H9 (cell line): ENCODE measurements at regions not wholly inside any gene's neighbourhood (a gene's known extent, or its start where the extent isn't known, plus 50 kb on each side); places are given as distances from the start of the nearest gene placed in this dataset.

ENCODE experiments used
- DNase-seq: peaks from one replicate; pipeline ENCODE4 v3.0.0-alpha.2; 2017
- H2AFZ ChIP-seq: one replicate; pipeline ENCODE4 v1.6.1; 2013; ENCODE audit warnings: mild to moderate bottlenecking, low read length, control low read depth, moderate library complexity
- H2AK5ac ChIP-seq: 2 replicates; pipeline ENCODE4 v1.6.1; 2013; ENCODE audit warnings: low read length, control low read depth, mixed read lengths; ENCODE audit not compliant: insufficient read length
- H2BK120ac ChIP-seq: one replicate; pipeline ENCODE4 v1.6.1; 2013; ENCODE audit warnings: low read depth, mild to moderate bottlenecking, low read length, control low read depth, inconsistent platforms; ENCODE audit not compliant: poor library complexity, severe bottlenecking
- H2BK12ac ChIP-seq: 2 replicates; pipeline ENCODE4 v1.6.1; 2013; ENCODE audit warnings: low read length, control low read depth, mixed read lengths, low read depth; ENCODE audit not compliant: insufficient read length
- H2BK15ac ChIP-seq: 2 replicates; pipeline ENCODE4 v1.6.1; 2013; ENCODE audit warnings: low read depth, low read length, control low read depth
- H2BK20ac ChIP-seq: one replicate; pipeline ENCODE4 v1.6.1; 2013; ENCODE audit warnings: low read depth, mild to moderate bottlenecking, low read length, control low read depth, inconsistent platforms; ENCODE audit not compliant: poor library complexity, severe bottlenecking
- H2BK5ac ChIP-seq: 2 replicates; pipeline ENCODE4 v1.6.1; 2013; ENCODE audit warnings: low read length, control low read depth, mixed read lengths; ENCODE audit not compliant: insufficient read length
- H3K14ac ChIP-seq: 2 replicates; pipeline ENCODE4 v1.6.1; 2013; ENCODE audit warnings: low read length, control low read depth; ENCODE audit not compliant: insufficient read depth
- H3K18ac ChIP-seq: 2 replicates; pipeline ENCODE4 v1.6.1; 2013; ENCODE audit warnings: low read depth, mild to moderate bottlenecking, mixed read lengths, low read length, control low read depth; ENCODE audit not compliant: insufficient read length
- H3K23ac ChIP-seq: 2 replicates; pipeline ENCODE4 v1.6.1; 2013; ENCODE audit warnings: low read length, control low read depth, mixed read lengths, low read depth; ENCODE audit not compliant: insufficient read length
- H3K23me2 ChIP-seq: 2 replicates; pipeline ENCODE4 v1.6.1; 2013; ENCODE audit warnings: low read depth, mild to moderate bottlenecking, mixed read lengths, low read length, control low read depth; ENCODE audit not compliant: insufficient read length, poor library complexity, severe bottlenecking
- H3K27ac ChIP-seq: 2 replicates; pipeline ENCODE4 v1.5.1; 2013; ENCODE audit warnings: low read length, control low read depth, mixed read lengths, low read depth; ENCODE audit not compliant: insufficient read length
- H3K27me3 ChIP-seq: 2 replicates; pipeline ENCODE4 v1.6.1; 2013; ENCODE audit warnings: low read length, control low read depth, inconsistent platforms; ENCODE audit not compliant: insufficient read depth
- H3K4ac ChIP-seq: 2 replicates; pipeline ENCODE4 v1.6.1; 2013; ENCODE audit warnings: low read depth, mild to moderate bottlenecking, control low read depth, inconsistent platforms, low read length, moderate library complexity
- H3K4me1 ChIP-seq: 2 replicates; pipeline ENCODE4 v1.6.1; 2013; ENCODE audit warnings: low read length, control low read depth, inconsistent platforms; ENCODE audit not compliant: insufficient read depth
- H3K4me2 ChIP-seq: 2 replicates; pipeline ENCODE4 v1.6.1; 2013; ENCODE audit warnings: low read length, control low read depth, mixed read lengths; ENCODE audit not compliant: insufficient read length, insufficient read depth
- H3K56ac ChIP-seq: 2 replicates; pipeline ENCODE4 v1.6.1; 2013; ENCODE audit warnings: low read depth, mild to moderate bottlenecking, mixed read lengths, low read length, control low read depth; ENCODE audit not compliant: insufficient read length
- H3K79me1 ChIP-seq: 2 replicates; pipeline ENCODE4 v1.6.1; 2013; ENCODE audit warnings: low read depth, mild to moderate bottlenecking, moderate library complexity, low read length, control low read depth, inconsistent platforms; ENCODE audit not compliant: insufficient read depth, poor library complexity, severe bottlenecking
- H3K79me2 ChIP-seq: 2 replicates; pipeline ENCODE4 v1.6.1; 2013; ENCODE audit warnings: low read length, control low read depth, inconsistent platforms; ENCODE audit not compliant: insufficient read depth
- H3K9ac ChIP-seq: 2 replicates; pipeline ENCODE4 v1.6.1; 2013; ENCODE audit warnings: low read length, control low read depth, mixed read lengths; ENCODE audit not compliant: insufficient read length; ENCODE audit errors: extremely low read depth
- H3K9me3 ChIP-seq: one replicate; pipeline ENCODE4 v1.6.1; 2013; ENCODE audit warnings: low read depth, low read length, inconsistent platforms; ENCODE audit not compliant: control insufficient read depth
- H3T11ph ChIP-seq: one replicate; pipeline ENCODE4 v1.6.1; 2013; ENCODE audit warnings: mild to moderate bottlenecking, low read length, control low read depth, inconsistent platforms
- H4K20me1 ChIP-seq: one replicate; pipeline ENCODE4 v1.6.1; 2013; ENCODE audit not compliant: control insufficient read depth, insufficient read length, insufficient read depth
- H4K5ac ChIP-seq: 2 replicates; pipeline ENCODE4 v1.6.1; 2013; ENCODE audit warnings: low read depth, mild to moderate bottlenecking, mixed read lengths, low read length, control low read depth; ENCODE audit not compliant: insufficient read length
- H4K8ac ChIP-seq: replicated peaks from 2 replicates; pipeline ENCODE4 v1.6.1; 2013; ENCODE audit warnings: low read length, control low read depth, mixed read lengths, low read depth; ENCODE audit not compliant: insufficient read length
- H4K91ac ChIP-seq: 2 replicates; pipeline ENCODE4 v1.6.1; 2013; ENCODE audit warnings: low read depth, mild to moderate bottlenecking, moderate library complexity, mixed read lengths, low read length, control low read depth; ENCODE audit not compliant: insufficient read length
- H3K27ac Mint-ChIP-seq, 3 experiments: 2 replicates in 2 of 3; 3 replicates in 1 of 3; pipeline ENCODE4 v1.8.0; 2020 to 2021; ENCODE audit warnings: mixed read lengths in 3 of 3, mild to moderate bottlenecking in 1 of 3, moderate library complexity in 1 of 3
- H3K27me3 Mint-ChIP-seq: 2 replicates; pipeline ENCODE4 v1.8.0; 2021; ENCODE audit warnings: low read depth, mild to moderate bottlenecking, moderate library complexity, mixed read lengths
- H3K36me3 Mint-ChIP-seq, 3 experiments: 2 replicates in 2 of 3; 3 replicates in 1 of 3; pipeline ENCODE4 v1.8.0; 2020 to 2021; ENCODE audit warnings: low read depth in 3 of 3, mixed read lengths in 3 of 3; ENCODE audit not compliant: insufficient read depth in 1 of 3
- H3K4me1 Mint-ChIP-seq, 2 experiments: 2 replicates each; pipeline ENCODE4 v1.8.0; 2020; ENCODE audit warnings: mixed read lengths in 2 of 2
- H3K4me3 Mint-ChIP-seq, 2 experiments: 2 replicates in 1 of 2; 3 replicates in 1 of 2; pipeline ENCODE4 v1.8.0; 2020 to 2021; ENCODE audit warnings: mild to moderate bottlenecking in 2 of 2, mixed read lengths in 2 of 2, moderate library complexity in 1 of 2
- H3K9me3 Mint-ChIP-seq, 2 experiments: 2 replicates in 1 of 2; 3 replicates in 1 of 2; pipeline ENCODE4 v1.8.0; 2020; ENCODE audit warnings: mild to moderate bottlenecking in 2 of 2, mixed read lengths in 2 of 2, moderate library complexity in 1 of 2
- WGBS: extraction: QIAGEN DNeasy Blood & Tissue Kit; methylation state at CpG from one replicate; pipeline ENCODE4 v1.1.7; 2013; ENCODE audit warnings: missing lambda C conversion rate, low lambda C conversion rate, mixed read lengths; ENCODE audit not compliant: insufficient read length; ENCODE audit errors: extremely low coverage; 5-methylcytosine and 5-hydroxymethylcytosine counted together
- TF ChIP-seq, protein P1 (sequence below): fragments of 200-600 bp; sonication (generic); conservative IDR thresholded peaks from 3 replicates; pipeline ENCODE4 v1.8.0; 2021; ENCODE audit warnings: antibody characterized with exemption, mild to moderate bottlenecking

- no peak overlapping the region for H3K4me3 Mint-ChIP-seq
- no peaks in the 10 kb centered on the region for H3K9me3 ChIP-seq
- no CpG with 5 or more reads among the region's 6 CpGs for WGBS
- no peak overlapping the region for H3K27ac Mint-ChIP-seq
- TF ChIP-seq, protein P1, sequence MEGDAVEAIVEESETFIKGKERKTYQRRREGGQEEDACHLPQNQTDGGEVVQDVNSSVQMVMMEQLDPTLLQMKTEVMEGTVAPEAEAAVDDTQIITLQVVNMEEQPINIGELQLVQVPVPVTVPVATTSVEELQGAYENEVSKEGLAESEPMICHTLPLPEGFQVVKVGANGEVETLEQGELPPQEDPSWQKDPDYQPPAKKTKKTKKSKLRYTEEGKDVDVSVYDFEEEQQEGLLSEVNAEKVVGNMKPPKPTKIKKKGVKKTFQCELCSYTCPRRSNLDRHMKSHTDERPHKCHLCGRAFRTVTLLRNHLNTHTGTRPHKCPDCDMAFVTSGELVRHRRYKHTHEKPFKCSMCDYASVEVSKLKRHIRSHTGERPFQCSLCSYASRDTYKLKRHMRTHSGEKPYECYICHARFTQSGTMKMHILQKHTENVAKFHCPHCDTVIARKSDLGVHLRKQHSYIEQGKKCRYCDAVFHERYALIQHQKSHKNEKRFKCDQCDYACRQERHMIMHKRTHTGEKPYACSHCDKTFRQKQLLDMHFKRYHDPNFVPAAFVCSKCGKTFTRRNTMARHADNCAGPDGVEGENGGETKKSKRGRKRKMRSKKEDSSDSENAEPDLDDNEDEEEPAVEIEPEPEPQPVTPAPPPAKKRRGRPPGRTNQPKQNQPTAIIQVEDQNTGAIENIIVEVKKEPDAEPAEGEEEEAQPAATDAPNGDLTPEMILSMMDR, result no peak
- no peak for DNase-seq
- H3T11ph ChIP-seq, result no peak overlapping the region
- no peaks in the 10 kb centered on the region for H3K79me2 ChIP-seq
- H3K9me3 Mint-ChIP-seq, result no peaks in the 10 kb centered on the region
- no peak overlapping the region for H2AFZ ChIP-seq
- no peak overlapping the region for H3K27ac ChIP-seq
- no peak overlapping the region for H3K18ac ChIP-seq
- H2BK12ac ChIP-seq, result no peak overlapping the region
- no peaks in the 10 kb centered on the region; the same call in 1 of the 2 replicates for H3K27me3 Mint-ChIP-seq
- no peak overlapping the region for H3K23ac ChIP-seq
- H4K5ac ChIP-seq, result no peak overlapping the region
- no peaks in the 10 kb centered on the region for H4K20me1 ChIP-seq
- no peaks in the 10 kb centered on the region for H3K79me1 ChIP-seq
- no peak overlapping the region for H4K91ac ChIP-seq
- H3K4me1 ChIP-seq, result no peaks in the 10 kb centered on the region
- H3K36me3 Mint-ChIP-seq, result no peaks in the 10 kb centered on the region
- H3K4ac ChIP-seq, result no peak overlapping the region
- peaks cover 5 to 9% of the 10 kb centered on the region in 2 experiments for H3K4me1 Mint-ChIP-seq
- H3K4me2 ChIP-seq, result no peak overlapping the region
- H2BK20ac ChIP-seq, result no peak overlapping the region
- H2BK120ac ChIP-seq, result no peak overlapping the region
- H3K27me3 ChIP-seq, result no peaks in the 10 kb centered on the region
- H2AK5ac ChIP-seq, result no peak overlapping the region
- no peak overlapping the region for H2BK15ac ChIP-seq
- H2BK5ac ChIP-seq, result no peak overlapping the region
- H3K14ac ChIP-seq, result no peak overlapping the region
- H3K23me2 ChIP-seq, result no peaks in the 10 kb centered on the region
- H4K8ac ChIP-seq, result no peak overlapping the region
- no peak overlapping the region for H3K9ac ChIP-seq
- no peak overlapping the region for H3K56ac ChIP-seq
These were observed 166.7 kb upstream of the ELL2 start for GRCh38 chr5:96128204-96128864.
